Progenitor cell of endocrine pancreas (in vitro differentiated cells): ENCODE measurements at regions not wholly inside any gene's neighbourhood (a gene's known extent, or its start where the extent isn't known, plus 50 kb on each side); places are given as distances from the start of the nearest gene placed in this dataset.

Experiments
- DNase-seq: peaks from one replicate; pipeline ENCODE4 v3.0.0; 2021; ENCODE audit warnings: low spot score; ENCODE audit not compliant: unreplicated experiment
- H3K27ac Mint-ChIP-seq: 2 replicates; pipeline ENCODE4 v1.8.0; 2021; ENCODE audit warnings: mild to moderate bottlenecking, moderate library complexity, mixed read lengths
- H3K27me3 Mint-ChIP-seq: 2 replicates; pipeline ENCODE4 v1.8.0; 2021; ENCODE audit warnings: mixed read lengths
- H3K36me3 Mint-ChIP-seq: 2 replicates; pipeline ENCODE4 v1.8.0; 2022; ENCODE audit warnings: mixed read lengths; ENCODE audit not compliant: insufficient read depth
- H3K4me1 Mint-ChIP-seq: 2 replicates; pipeline ENCODE4 v1.8.0; 2021; ENCODE audit warnings: low read depth, mixed read lengths
- H3K4me3 Mint-ChIP-seq: 2 replicates; pipeline ENCODE4 v1.8.0; 2021; ENCODE audit warnings: low read depth, mild to moderate bottlenecking, moderate library complexity, mixed read lengths
- H3K9me3 Mint-ChIP-seq: 2 replicates; pipeline ENCODE4 v1.8.0; 2021; ENCODE audit warnings: low read depth, mixed read lengths
- TF ChIP-seq, protein P1 (sequence below): fragments of 200-600 bp; sonication (generic); IDR thresholded peaks from one replicate; pipeline ENCODE4 v1.5.0; 2021; ENCODE audit warnings: antibody characterized with exemption, mild to moderate bottlenecking; ENCODE audit not compliant: unreplicated experiment

DNA sequence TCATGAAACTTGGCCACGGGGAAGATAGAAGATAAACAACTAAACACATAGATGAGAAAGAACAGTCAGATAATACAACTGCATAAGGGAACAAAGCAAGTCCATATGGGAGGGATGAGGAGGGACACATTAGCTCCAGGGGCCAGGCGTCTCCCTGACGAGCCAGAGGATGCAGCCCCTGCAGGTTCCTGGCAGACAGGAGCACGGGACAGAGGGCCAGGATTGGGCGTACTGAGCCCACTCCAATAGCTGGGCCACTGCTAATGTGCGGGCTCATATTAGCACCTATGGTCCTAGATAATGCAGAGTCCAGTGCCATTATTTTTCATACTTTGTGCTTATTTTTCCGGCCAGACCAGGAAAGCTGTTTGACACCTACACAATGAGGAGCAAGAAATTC lies 182.9 kb downstream of the ANKRD60 start:
- Mint-ChIP-seq H3K4me1 (no peaks in the 10 kb centered on the region), H3K27ac (no peak overlapping the region), H3K36me3 (no peaks in the 10 kb centered on the region), H3K9me3 (peaks cover 5% of the 10 kb centered on the region), H3K27me3 (no peaks in the 10 kb centered on the region), H3K4me3 (no peak overlapping the region)
- no peak for DNase-seq
- TF ChIP-seq, protein P1, sequence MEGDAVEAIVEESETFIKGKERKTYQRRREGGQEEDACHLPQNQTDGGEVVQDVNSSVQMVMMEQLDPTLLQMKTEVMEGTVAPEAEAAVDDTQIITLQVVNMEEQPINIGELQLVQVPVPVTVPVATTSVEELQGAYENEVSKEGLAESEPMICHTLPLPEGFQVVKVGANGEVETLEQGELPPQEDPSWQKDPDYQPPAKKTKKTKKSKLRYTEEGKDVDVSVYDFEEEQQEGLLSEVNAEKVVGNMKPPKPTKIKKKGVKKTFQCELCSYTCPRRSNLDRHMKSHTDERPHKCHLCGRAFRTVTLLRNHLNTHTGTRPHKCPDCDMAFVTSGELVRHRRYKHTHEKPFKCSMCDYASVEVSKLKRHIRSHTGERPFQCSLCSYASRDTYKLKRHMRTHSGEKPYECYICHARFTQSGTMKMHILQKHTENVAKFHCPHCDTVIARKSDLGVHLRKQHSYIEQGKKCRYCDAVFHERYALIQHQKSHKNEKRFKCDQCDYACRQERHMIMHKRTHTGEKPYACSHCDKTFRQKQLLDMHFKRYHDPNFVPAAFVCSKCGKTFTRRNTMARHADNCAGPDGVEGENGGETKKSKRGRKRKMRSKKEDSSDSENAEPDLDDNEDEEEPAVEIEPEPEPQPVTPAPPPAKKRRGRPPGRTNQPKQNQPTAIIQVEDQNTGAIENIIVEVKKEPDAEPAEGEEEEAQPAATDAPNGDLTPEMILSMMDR: no peak

DNA sequence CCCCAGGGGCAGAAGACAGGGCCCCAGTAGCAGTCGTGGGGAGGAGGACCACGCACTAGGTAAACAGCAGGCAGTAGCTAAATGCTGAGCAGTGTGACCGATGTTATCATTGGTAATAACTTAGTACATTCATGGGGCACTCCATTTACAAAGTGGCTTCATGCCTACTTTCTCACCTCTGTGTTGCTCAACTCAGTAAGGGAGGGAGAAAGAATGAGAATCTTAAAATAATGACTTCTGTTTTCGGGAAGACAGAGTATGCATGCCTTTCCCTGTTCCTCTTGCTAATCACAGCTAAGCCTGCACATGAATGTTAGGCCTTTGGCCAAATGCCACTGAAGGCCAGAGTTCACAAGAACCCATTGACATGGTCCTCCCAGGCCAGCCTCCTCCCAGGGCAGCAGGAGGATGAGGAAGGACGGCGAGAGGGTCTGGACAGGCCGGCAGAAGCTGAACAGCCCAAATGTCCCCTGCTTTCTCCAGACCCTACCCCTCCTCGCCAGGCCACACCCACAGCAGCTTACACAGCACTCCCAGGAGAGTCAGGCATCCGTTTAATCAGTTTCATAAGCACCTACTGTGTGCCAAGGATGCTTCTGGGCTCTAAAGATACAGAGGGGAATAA lies 183.4 kb downstream of the ANKRD60 start:
- H3K4me3 Mint-ChIP-seq: no peak overlapping the region
- H3K27ac Mint-ChIP-seq: no peak overlapping the region
- no peak for DNase-seq
- no peaks in the 10 kb centered on the region for H3K9me3 Mint-ChIP-seq
- no peaks in the 10 kb centered on the region for H3K4me1 Mint-ChIP-seq
- H3K27me3 Mint-ChIP-seq: no peaks in the 10 kb centered on the region
- TF ChIP-seq, protein P1: no peak
- no peaks in the 10 kb centered on the region for H3K36me3 Mint-ChIP-seq

GRCh38 chr20:58044286-58044685 lies 184.2 kb downstream of the ANKRD60 start:
- no peaks in the 10 kb centered on the region for H3K36me3 Mint-ChIP-seq
- H3K4me3 Mint-ChIP-seq: no peak overlapping the region
- H3K27me3 Mint-ChIP-seq: no peaks in the 10 kb centered on the region
- no peaks in the 10 kb centered on the region for H3K4me1 Mint-ChIP-seq
- H3K27ac Mint-ChIP-seq: no peak overlapping the region
- DNase-seq: no peak
- TF ChIP-seq, protein P1: no peak
- no peaks in the 10 kb centered on the region for H3K9me3 Mint-ChIP-seq

DNA sequence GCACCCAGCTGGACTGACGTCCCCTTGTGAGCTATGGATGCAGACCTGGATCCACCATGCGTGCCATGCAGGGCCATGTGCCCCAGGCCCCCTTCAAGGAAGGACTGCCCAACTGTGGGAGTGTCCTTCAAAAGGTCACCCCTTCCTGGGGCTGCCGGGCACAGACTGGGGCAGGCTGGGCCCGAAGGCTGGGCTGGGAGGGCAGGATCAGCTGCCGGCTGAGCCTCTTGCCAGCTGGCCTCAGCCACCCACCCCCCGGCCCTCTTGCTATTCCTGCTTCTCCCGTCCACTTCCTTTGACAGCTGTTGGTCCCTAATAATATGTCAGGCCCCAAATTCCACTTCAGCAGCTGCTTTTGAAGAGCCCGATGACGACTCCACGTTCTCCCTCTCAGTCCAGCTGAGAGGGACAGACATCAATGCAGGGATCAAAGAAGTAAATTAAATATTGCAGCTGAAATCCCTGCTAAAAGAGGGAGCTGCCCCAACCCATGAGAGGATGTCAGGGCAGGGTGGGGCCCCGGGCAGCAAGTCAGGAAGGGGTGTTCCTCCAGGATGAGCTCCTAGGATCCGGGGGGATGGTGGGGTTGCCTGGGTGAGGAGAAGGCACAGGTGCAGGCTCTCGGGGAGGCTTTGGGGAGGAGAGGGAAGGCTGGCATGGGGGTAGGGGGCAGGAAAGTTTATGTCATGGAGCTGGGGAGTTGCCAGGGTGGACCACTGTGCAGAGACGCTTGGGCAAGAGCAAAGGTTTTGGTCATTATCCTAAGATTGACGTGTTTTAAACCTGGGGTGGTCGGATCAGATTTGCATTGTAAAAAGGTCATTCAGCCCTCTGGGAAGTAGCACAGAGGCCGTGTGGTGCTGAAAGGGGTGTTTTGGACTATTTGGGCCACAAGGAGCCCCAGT lies 185.0 kb downstream of the ANKRD60 start:
- DNase-seq: no peak
- no peak overlapping the region for H3K4me3 Mint-ChIP-seq
- no peaks in the 10 kb centered on the region for H3K4me1 Mint-ChIP-seq
- no peaks in the 10 kb centered on the region for H3K36me3 Mint-ChIP-seq
- no peaks in the 10 kb centered on the region for H3K27me3 Mint-ChIP-seq
- no peaks in the 10 kb centered on the region for H3K9me3 Mint-ChIP-seq
- TF ChIP-seq, protein P1: no peak
- H3K27ac Mint-ChIP-seq: no peak overlapping the region

GRCh38 chr20:58042591-58042990 lies 185.9 kb downstream of the ANKRD60 start:
- Mint-ChIP-seq H3K27ac (no peak overlapping the region), H3K36me3 (no peaks in the 10 kb centered on the region), H3K4me3 (no peak overlapping the region), H3K27me3 (no peaks in the 10 kb centered on the region), H3K9me3 (no peaks in the 10 kb centered on the region), H3K4me1 (no peaks in the 10 kb centered on the region)
- no peak for DNase-seq
- TF ChIP-seq, protein P1: no peak
